GM12892 (cell line): ENCODE measurements at regions not wholly inside any gene's neighbourhood (a gene's known extent, or its start where the extent isn't known, plus 50 kb on each side); places are given as distances from the start of the nearest gene placed in this dataset.

Experiments
- POLR2A ChIP-seq: IDR thresholded peaks from 2 replicates; pipeline ENCODE4 v1.6.1; 2011; ENCODE audit warnings: low read depth, low read length, control low read depth
- TAF1 ChIP-seq: IDR thresholded peaks from 2 replicates; pipeline ENCODE4 v1.6.1; 2011; ENCODE audit warnings: low read depth, mild to moderate bottlenecking, control low read depth, low read length, borderline replicate concordance

DNA sequence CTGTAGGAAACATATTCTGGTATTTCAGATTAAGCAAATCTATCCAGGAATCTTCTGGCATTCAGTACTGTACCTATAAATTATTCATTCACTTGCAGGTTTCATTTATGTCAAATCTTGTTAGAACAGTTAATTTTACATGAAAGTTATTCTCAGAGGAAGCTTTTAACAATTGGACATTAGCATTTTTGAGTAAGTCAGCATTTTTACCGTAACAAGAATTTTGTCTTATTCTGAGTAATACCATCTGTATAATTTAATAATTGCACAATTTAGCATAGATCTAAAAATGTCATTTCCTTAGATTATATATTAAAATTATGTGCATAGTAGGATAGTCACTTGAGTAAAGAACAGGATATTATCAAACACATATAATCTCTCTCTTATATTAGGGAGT, 764.8 kb upstream of the LRFN5 start:
- no peak for TF ChIP-seq POLR2A
- no peak for TF ChIP-seq TAF1
